GM18498 (cell line): ENCODE measurements at regions not wholly inside any gene's neighbourhood (a gene's known extent, or its start where the extent isn't known, plus 50 kb on each side); places are given as distances from the start of the nearest gene placed in this dataset.
"Not testable (repeated sequence)": the region's sequence is repeated elsewhere in the genome, so short reads cannot be mapped to it uniquely, and the experiment has no call there.

Source experiments
- ATAC-seq: cut with Tn5 transposase; IDR thresholded peaks from one replicate; pipeline ENCODE4 v1.9.1; 2021; ENCODE audit warnings: mild to moderate bottlenecking, moderate library complexity; ENCODE audit not compliant: unreplicated experiment

DNA sequence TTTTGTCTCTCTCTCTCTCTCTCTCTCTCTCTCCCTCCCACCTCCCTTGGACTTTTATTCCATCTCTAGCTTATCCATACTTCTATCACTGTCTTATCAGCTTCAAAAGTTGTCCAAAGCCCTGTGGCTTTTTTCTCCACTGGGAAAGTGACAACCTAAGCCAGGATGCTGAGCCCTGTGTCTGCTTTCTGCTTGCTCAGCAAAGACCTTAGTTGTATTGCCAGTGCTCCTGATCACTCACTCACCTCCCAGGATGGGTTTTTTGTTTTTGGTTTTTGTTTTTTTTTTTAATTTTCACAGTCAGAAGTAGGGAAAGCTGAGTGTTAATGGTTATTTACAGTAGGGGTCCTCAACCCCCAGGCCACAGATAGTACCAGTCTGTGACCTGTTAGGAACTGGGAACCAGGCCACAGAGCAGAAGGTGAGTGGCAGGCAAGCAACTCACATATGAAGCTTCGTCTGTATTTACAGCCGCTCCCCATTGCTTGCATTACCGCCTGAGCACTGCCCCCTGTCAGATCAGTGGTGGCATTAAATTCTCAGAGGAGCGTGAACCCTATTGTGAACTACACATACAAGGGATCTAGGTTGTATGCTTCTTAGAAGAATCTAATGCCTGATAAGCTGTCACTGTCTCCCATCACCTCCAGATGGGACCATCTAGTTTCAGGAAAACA is 125.0 kb upstream of the ID4 start:
- no peak for ATAC-seq

DNA sequence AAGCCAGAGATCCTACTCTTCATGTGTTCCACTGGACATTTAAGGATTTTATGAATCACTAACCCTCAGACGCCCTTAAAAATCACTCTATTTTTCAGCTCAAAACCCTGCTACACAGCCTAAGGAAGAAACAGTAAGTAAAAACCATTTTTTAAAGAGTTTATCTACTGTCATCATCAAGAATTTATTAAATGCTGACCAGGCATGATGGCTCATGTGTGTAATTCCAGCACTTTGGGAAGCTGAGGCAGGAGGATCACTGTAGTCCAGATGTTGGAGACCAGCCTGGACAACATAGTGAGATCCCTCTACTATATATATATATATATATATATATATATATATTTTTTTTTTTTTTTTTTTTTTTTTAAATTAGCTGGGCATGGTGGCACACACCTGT is 124.2 kb upstream of the ID4 start:
- ATAC-seq, result no peak

DNA sequence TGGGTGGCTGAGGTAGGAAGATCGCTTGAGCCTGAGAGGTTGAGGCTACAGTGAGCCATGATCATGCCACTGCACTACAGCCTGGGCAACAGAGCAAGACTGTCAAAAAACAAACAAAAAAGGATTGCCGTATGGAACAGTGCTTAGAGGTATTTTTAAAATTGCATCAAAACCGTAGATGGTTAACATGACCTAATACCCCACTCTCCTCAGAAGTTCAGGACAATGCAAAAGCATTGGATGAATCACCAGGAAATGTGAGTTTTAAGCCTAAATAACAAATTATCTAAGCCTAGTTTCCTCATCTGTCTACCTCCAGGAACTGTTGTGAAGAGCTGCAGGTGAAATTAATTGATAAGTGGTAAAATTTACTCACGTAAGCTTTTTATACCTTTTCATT is 123.8 kb upstream of the ID4 start:
- ATAC-seq, result no peak

DNA sequence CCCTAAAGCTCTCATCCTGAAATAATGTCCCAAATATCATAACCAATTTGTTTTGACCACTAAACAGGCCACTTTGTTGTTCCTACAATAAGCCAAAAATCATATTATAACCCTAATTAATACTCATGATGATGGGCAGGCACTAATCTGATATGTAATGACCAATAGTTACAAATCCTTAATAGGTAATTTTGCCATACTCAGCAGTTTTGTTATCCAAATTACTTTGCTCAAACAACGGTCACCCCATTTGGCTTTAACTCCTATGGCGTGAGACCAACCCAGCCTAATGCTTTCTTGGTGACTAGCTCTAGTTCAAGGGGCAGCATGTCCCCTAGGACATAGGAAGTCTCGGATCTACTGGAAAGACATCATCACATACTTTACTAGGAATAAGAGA is 123.2 kb upstream of the ID4 start:
- ATAC-seq, result no peak

DNA sequence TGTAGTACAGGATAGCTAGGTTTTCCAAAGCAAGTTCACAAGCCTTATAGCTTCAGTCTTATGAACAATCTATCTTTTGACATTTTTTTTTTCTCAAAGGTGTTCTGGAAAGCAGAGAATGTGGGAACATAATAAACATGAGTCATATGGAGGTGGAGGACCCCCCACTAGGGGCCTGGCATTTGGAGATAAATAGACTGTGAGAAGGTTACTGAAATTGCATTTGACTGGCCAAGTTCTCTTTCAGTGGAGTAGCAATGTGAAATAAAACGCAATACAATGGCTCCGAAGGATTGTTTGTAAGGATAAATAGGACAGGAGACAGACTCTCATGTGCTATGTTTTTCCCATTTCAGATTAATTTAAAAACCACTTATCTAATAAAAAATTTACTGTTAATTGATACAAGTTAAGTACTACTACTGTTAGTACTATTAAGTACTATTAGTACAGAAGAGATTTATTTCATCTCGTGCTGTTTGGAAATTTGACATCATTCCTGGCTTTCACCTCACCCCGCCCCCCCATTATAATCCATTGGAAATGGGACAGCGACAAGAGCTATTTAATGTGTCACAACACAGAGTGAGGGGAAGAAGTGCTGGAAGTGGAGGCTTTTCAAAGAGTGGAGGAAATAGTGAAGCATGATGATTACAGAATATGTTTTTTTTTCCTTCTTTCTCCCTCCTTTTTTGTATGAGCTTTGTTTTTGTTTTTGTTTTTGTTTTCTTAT is 122.6 kb upstream of the ID4 start:
- ATAC-seq, result no peak

DNA sequence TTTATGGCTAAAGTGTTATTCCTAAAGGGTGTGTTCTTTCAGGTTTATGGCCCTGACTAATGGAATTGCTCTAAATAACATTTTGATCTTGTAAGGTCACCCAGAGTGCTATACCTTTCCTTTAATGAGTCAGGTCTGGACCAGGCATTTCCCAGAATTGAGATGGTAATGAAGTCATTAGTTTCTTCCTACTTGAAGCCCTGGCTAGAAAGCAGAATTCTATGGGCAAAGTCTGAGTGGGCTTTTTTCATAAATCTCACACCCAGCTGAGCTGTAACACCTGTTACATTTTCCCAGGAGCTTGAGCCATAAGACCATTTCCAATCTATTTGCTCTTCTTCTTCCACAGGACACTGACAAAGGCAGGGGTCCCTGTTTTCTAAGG is 122.0 kb upstream of the ID4 start:
- no peak for ATAC-seq

DNA sequence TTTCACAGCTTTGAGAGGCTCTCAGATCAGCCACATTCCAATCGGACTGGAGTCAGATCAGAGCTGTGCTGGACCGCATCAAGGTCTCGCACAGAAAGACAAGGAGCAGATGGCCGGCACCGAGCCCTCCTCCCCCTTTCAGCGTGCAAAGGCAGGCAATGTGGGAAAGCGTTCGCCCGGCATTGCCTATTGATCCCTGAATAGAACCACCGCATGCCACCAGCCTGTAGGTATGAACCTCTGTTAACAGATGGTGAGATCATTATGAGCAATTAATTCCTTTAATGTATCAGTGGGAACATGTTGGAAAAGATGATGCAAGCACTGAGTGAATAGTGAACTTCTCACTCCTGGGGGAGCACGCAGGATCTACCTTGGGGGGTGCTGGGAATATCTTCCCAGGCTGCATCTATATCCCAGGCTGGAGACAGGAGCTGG is 117.5 kb upstream of the ID4 start:
- no peak for ATAC-seq

DNA sequence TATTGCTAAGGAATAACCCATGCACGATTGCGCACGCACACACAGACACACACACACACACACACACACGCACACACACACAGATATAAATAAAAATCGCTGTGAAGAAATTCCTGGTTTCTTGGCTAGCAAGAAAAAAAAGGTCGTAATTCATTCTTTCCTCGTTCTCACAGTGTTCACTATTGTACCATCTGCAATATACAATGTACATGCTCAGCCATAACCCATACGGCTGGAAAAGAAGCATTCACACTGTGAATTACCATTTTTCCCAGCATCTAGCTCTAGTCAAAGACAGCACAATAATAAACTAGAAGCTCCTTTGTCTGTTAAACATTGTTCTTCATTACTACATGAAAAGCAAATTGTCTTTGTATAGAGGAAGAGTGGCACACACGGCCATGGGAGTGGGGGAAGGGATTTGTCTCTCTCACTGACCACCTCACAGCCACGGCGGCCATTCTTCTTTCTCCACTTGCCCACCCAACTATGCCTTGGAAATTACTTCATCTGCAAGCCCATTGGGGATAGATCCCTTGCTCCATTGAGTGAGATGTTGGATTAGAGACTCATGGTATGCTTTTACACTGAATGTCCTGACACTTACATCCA is 115.3 kb upstream of the ID4 start:
- no peak for ATAC-seq

DNA sequence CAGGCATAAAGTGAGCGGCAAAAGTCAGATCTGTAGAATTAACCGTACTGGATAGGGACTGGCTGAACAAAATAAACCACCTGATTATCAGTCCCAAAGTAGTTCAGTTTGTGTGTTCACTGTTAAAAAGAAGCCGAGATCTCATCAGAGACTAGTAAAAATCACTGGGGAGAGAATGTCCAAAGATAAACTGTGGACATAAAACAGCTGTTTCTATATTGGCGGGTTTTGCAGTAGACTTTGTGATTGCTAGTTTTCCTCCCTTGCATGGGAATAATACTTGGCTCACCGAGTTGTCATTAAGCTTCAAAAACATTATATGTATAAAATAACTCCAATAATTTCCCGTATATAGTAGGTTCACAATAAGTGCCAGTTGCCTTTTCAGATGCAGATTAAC is 114.2 kb upstream of the ID4 start:
- no peak for ATAC-seq

DNA sequence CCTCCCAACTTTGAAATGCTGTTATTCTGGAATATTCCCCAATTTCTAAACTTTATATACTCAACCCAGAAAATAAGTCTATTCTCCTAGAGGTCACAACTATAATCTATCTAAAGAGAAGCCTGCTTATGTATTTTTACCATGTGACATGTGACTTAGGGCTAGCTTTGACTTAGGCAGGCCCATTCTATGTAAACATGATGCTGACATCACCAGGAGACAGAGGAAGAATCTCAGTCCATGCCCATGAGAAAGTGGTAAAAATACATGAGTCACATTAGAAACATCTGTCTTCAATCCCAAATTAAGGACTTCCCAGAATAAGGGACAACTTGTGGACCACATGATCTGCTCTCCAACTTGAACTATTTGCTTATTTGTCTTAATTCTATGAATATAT is 113.6 kb upstream of the ID4 start:
- ATAC-seq, result no peak

DNA sequence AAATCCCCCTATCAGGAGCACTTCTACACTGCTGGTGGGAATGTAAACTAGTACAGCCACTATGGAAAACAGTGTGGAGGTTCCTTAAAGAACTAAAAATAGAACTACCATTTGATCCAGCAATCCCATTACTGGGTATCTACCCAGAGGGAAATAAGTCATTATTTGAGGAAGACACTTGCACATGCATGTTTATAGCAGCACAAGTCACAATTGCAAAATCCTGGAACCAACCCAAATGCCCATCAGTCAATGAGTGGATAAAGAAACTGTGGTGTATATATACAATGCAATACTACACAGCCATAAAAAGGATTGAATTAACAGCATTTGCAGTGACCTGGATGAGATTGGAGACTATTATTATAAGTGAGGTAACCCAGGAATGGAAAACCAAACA is 111.7 kb upstream of the ID4 start:
- ATAC-seq, result not testable (repeated sequence)

DNA sequence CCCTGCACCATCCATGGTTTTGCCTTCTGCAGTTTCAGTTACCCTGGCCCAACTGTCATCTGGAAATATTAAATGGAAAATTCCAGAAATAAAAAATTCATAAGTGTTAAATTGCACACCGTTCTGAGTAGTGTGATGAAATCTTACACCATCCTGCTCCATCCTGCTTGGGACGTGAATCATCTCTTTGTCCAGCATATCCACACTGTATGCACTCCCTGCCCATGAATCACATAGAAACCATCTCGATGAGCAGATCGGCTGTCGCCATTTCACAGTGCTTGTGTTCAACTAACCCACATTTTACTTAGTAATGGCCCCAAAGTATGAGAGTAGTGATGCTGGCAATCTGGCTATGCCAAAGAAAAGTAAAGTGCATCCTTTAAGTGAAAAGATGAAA is 105.9 kb upstream of the ID4 start:
- no peak for ATAC-seq

DNA sequence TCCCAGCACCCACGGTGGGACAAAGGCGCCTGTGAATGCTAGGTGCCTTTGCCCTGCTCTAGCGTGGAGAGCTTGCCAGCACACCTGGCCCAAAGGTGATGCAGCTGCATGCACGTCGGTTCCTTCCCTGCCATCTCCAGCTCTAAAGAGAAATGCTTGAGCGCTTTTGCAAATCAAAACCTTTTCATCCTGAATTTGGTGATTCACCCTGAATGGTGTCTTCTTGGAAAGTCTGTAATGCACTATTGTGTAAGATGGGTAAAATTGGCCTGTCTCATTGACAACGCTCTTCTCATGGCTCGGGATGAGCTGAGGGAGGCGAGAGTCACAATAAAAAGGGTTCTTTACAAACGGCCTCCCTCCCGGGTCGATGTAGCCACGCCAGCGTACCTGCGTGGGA is 103.1 kb upstream of the ID4 start:
- ATAC-seq, result no peak

DNA sequence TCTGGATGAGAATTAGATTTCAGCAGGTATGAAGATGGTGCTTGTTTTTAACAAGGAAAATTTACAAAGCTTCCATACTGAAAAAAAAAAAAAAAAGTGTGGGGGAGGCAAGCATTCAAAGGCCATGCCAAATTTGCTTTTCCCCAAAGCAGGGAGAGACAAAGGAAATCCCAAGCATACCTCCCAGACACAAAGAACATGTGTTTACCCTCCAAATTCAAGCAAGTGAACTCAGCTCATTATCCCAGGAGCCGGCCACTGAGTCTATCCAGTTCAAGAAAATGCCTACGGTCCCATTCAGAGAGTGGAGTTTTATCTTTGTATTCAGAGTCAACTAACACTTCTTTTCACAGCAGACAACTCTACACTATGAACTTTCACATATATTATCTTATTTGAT is 102.7 kb upstream of the ID4 start:
- ATAC-seq, result no peak

DNA sequence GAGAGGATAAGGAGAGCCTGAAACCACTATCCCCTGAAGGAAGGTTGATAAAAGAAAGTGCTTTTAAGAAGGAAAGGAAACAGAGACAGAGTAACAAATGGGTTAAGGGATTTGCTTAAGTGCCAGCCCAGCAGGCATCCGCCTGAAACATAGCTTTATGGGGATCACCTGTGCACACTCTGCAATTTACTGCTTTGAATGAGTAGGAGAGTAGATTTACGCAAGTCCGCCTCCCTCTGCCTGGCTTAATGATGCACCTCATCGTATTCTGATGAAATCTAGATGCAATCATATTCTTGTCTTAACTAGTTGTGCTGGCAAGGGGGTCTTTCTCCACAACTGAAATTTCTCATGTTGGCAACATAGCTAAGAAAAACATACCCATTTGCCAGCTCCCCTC is 101.1 kb upstream of the ID4 start:
- ATAC-seq, result no peak

DNA sequence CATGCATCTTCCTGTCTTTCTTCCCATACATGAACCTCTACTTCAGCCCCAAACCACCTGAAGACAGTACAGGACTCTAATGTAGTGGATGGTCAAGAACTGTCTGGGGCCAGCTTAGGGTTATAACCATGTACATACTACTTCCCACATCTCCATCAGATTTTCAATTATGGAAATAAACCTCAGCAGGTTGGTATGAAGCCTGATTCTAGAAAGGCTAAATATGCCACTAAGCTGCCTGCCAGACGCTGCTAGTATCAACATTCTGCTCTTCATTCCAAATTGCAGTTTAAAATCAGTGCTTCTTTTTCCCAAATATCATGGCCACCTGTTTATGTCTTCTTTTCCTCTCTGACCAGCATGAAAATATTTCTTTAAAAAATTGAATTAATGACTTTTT is 99.2 kb upstream of the ID4 start:
- ATAC-seq, result no peak

DNA sequence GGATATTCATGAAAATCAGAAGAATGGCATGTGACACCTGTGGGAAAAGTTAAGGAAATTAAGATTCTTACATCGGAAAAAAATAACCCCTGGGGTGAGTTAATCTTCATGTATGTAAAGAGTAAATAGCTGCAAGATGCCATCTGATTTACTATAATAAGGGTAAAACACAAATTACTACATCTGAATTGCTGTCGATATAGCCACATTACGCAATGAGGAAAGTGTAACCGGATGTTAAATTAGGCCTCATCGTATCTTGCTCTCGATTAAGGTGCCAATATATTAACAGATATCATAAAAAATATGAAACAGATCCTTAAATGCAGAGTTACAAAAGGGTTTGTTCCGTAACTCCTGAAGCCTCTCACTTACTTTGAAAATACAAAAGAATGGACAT is 87.4 kb upstream of the ID4 start:
- ATAC-seq, result no peak

DNA sequence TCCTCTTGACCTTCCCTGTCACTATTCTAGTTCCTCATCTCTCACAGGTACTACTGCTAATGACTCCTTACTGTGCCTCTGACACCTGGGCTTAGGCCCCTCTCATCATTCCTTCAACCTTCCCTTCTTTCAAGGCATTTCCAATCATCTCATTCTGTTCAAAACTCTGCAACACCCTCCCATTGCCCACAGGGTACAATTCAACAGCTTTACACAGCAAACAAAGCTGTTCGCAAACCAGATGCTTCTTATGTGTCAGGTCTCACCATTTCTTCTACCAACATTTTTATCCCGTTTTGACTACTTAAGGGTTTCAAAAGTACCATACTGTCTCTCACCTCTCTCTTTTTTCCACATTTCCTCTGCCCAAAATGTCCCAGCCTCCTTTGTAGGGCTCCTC is 84.4 kb upstream of the ID4 start:
- no peak for ATAC-seq

DNA sequence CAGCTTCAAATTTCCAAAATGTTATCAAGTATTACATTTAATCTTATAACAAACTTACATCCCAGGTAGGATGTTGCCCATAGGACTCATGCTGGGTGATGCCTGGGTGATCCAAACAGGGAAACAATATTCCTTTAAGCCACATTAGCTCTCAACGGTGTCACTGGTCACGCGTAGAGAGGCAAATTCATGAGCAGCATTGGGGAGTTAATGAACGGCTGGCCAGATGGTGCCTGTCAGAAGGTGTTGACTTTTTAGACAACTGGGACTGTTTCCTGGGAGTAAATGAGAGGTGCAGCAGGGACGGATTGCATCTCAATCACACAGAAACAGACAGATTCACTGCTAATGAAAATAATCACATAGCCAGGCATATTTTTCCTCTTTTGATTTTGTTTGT is 83.3 kb upstream of the ID4 start:
- no peak for ATAC-seq

DNA sequence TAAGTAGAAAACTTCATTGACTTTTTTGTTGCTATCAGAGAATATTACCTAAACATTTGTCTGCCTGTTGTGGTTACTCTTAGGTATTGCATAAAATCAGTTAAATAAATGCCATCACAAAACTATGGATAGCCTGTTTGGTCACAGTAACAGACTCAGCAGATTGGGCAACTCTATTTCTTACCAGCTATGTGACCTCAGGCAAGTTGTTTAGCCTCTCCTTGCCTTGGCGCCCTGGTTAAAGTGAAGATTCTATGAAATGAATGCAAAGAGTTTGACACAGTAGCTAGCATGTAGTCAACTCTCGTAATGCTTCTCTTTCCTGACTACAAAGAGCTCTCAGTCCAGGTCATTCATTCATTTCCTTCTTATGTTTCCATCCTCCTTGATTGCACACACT is 82.5 kb upstream of the ID4 start:
- ATAC-seq, result no peak

DNA sequence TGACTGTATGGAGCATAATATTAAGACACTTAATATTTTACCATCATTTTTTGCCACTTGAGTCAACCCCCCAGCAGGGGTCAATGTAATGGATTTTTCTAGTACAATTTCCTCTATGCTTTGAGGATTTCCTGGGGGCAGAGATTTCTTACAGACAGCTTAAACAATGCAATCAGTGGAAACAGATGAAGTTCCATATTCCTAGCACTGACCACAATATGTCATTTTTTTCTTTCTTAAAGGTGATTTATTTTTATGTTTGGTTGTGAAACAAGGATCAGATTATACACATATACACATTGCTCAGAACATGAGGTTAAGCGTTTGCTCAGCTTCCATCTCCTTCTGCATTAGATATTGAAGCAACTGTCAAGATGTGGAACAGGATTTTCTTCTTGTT is 82.0 kb upstream of the ID4 start:
- ATAC-seq, result no peak

DNA sequence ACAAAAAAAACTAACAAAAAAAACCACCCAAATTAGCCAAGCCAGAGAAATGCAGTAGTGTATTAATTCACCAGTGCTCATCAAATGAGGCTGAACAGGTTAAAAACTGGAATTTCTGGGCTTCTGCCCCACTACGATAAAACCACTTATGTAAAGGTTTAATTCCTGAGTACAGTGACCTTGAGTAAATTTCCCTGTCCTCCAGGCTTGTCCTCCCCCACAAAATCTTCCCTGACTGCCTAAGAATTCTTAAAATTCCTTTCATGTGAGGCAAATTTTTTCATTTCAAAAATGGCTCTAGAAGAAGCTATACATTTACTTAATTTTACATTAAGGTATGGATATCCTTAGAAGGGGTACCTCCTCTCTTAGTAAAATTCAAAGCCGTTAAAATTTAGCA is 80.1 kb upstream of the ID4 start:
- no peak for ATAC-seq
